Activated CD4-positive, alpha-beta memory T cell treated with anti-CD3 and anti-CD28 coated beads for 36 hours (primary cell): ENCODE measurements at regions not wholly inside any gene's neighbourhood (a gene's known extent, or its start where the extent isn't known, plus 50 kb on each side); places are given as distances from the start of the nearest gene placed in this dataset.
"Not testable (repeated sequence)": the region's sequence is repeated elsewhere in the genome, so short reads cannot be mapped to it uniquely, and the experiment has no call there.

Experiments used
- CTCF ChIA-PET: fragments of 350-600 bp; sonication (Branson Sonifier 250); formaldehyde crosslinking; loops from one replicate; lab custom pipeline; 2021; ENCODE audit warnings: antibody characterized with exemption, inconsistent platforms; lab: Charles Lee
- POLR2A ChIA-PET: fragments of 350-600 bp; sonication (Branson Sonifier 250); formaldehyde crosslinking; loops from one replicate; lab custom pipeline; 2021; ENCODE audit warnings: antibody characterized with exemption; lab: Charles Lee
- DNase-seq: peaks from one replicate; pipeline ENCODE4 v3.0.0-alpha.2; 2020
- H3K27ac Mint-ChIP-seq: one replicate; pipeline ENCODE4 v1.8.0; 2021; ENCODE audit warnings: mixed read lengths
- H3K27me3 Mint-ChIP-seq: one replicate; pipeline ENCODE4 v1.8.0; 2021; ENCODE audit warnings: mixed read lengths
- H3K36me3 Mint-ChIP-seq: one replicate; pipeline ENCODE4 v1.8.0; 2021; ENCODE audit warnings: mixed read lengths
- H3K4me1 Mint-ChIP-seq: one replicate; pipeline ENCODE4 v1.8.0; 2021; ENCODE audit warnings: low read depth, mixed read lengths
- H3K4me3 Mint-ChIP-seq: one replicate; pipeline ENCODE4 v1.8.0; 2021; ENCODE audit warnings: mild to moderate bottlenecking, mixed read lengths
- H3K9me3 Mint-ChIP-seq: one replicate; pipeline ENCODE4 v1.8.0; 2021; ENCODE audit warnings: mixed read lengths
- intact Hi-C: fragments of 100-400 bp; cut with micrococcal nuclease; formaldehyde crosslinking; loops from one replicate; pipeline ENCODE4 v1.15.1; 2023

DNA sequence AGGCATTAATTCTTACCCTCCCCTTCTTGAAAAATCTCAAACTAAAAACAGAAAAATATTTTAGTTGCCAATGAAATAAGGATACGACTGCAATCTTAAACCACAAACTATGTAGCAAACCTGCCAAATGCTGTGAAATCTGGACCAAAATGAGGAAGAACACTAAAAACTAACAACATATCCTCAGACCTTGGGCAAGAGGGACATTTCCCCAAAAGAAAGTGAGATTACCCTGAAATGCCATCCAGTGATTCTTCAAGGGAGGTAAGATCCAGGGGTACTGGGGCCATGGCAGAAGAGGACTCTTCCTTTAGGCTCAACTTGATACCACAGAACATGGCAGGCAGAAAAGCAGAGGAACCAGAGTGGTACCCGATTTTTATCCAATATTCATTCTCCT lies 90.8 kb upstream of the CDC42EP3 start:
- H3K27ac Mint-ChIP-seq, POLR2A ChIA-PET, H3K27me3 Mint-ChIP-seq, H3K4me1 Mint-ChIP-seq, intact Hi-C loops, H3K9me3 Mint-ChIP-seq, H3K4me3 Mint-ChIP-seq, H3K36me3 Mint-ChIP-seq, DNase-seq: not testable (repeated sequence)
- CTCF ChIA-PET, result interaction anchor here (0.7 to 1.1 kb wide), 2 partner anchors 11 to 366 kb away, joined by 3 to 4 read pairs; no protein-coding TSS in a partner anchor

DNA sequence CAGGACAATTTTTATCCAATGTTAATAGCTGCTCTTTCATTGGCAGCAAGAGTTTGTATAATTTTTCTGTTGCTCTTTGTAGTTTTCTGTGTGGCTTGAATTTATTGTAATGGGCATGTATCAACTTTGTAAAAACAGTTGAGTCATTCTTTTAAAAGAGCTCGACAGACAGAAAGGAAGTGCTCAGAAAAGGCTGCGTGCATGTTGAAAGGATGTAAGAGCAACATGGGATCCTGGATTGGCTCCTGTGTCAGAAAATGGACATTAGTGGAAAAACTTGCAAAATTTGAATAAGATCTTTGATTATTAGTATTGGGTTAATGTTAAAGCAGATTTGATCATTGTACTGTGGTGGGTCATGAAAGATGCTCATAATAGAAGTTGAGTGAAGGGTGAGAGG lies 93.3 kb upstream of the CDC42EP3 start:
- Mint-ChIP-seq H3K9me3 (peaks cover 2% of the 10 kb centered on the region), H3K4me3 (no peak overlapping the region), H3K4me1 (peaks cover 6% of the 10 kb centered on the region), H3K27me3 (peaks cover 1% of the 10 kb centered on the region), H3K27ac (no peak overlapping the region), H3K36me3 (no peaks in the 10 kb centered on the region)
- intact Hi-C loops, result no loop called here
- DNase-seq, result no peak
- POLR2A ChIA-PET, result interaction anchor here (0.7 kb wide), 1 partner anchor 108 kb away, joined by 3 read pairs; no protein-coding TSS in a partner anchor
- CTCF ChIA-PET, result no interaction called here

DNA sequence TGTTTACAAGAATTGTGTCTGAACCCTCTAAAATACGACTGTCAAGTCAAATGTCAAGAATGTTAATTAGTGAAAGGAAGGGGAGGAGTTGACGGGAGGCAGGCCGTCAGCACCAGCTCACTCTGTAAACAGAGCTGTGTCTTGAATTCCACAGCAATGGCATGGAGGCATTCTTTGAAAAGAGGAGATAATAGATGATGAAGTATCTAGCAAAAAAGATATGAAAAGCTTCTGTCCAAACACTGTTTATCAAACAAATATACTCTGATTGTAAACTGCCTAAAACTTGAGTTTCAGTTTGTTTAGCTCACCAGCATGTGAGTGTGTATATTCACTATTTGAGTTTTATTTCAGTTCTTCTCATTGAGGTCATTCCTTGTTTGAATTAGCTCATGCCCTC lies 94.7 kb upstream of the CDC42EP3 start:
- peaks cover 6% of the 10 kb centered on the region for H3K4me1 Mint-ChIP-seq

DNA sequence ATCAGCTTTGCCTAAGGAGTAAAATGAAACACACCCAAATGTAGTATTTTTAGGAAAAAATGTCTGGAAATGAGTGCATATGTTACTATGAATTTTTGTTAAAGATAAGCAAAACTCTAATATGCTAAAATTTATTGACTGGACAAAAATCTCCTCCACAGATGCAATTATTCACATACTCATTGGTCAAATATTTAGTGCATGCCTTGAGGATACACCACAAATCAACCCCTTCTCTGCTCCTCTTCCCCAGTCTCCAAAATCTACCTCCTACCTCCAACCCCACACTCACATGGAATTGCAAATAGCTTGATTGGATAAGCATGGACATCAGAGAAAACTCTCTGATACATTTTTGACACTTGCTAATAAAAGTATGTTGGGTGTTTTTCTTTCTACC lies 95.6 kb upstream of the CDC42EP3 start:
- H3K27ac Mint-ChIP-seq, result no peak overlapping the region
- intact Hi-C loops, result no loop called here
- ChIA-PET CTCF (no interaction called here), POLR2A (no interaction called here)
- H3K27me3 Mint-ChIP-seq, result no peaks in the 10 kb centered on the region
- H3K36me3 Mint-ChIP-seq, result no peaks in the 10 kb centered on the region
- DNase-seq, result no peak
- H3K4me3 Mint-ChIP-seq, result no peak overlapping the region
- H3K4me1 Mint-ChIP-seq, result peaks cover 6% of the 10 kb centered on the region
- peaks cover 2% of the 10 kb centered on the region for H3K9me3 Mint-ChIP-seq

More for the DNA sequence above, 94.7 kb upstream of the CDC42EP3 start:
- Mint-ChIP-seq H3K9me3 (peaks cover 2% of the 10 kb centered on the region), H3K27me3 (peaks cover 1% of the 10 kb centered on the region), H3K27ac (no peak overlapping the region), H3K4me3 (no peak overlapping the region), H3K36me3 (no peaks in the 10 kb centered on the region)
- DNase-seq, result no peak
- intact Hi-C loops, result no loop called here
- POLR2A ChIA-PET, result no interaction called here
- CTCF ChIA-PET, result no interaction called here

DNA sequence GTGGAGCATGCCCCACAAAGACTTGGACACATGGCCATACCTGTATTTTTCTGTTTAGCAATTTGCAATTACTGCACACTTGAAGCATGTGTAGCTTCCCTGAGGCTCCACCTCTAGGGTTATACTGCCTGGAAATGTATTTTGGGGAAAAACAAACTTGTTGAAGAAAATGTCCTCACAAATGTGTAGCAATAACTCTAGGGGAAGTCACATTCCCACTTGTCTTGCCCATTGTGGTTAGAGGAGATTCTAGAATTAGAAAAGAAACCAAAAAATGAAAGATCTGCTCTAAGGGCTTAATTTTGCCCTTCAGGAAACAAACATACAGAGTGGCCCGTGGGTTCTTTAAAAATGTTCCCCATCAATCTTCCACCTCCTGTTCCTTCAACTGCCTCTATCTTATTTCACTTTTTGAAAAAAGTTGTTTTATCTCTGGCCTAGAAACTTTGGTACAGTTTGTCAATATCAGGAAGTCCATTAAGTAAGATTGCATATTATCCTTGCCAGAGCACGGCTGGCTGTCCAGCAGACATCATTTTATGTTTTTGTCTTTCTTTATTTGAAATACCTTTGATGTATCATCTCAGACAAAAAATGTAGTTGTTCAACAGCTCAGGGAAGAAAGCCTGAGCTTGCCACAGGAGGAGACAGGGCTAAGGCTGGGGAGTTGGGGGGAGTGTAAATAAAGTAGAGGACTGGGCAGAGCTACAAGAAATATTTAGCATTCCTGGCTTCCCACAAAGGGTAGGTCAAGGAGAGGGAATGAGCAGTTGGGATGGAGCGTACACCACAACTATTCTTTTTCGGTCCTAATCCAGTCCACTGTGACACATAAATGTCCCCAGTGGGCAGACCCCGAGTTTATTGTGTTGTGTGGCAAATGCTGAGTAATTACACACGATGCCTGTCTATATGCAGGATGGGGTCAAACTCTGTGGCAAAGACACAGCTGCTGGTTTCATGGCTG lies 96.8 kb upstream of the CDC42EP3 start:
- H3K27me3 Mint-ChIP-seq, result no peaks in the 10 kb centered on the region
- ChIA-PET CTCF (no interaction called here), POLR2A (no interaction called here)
- intact Hi-C loops, result no loop called here
- H3K27ac Mint-ChIP-seq, result no peak overlapping the region
- H3K36me3 Mint-ChIP-seq, result no peaks in the 10 kb centered on the region
- DNase-seq, result no peak
- H3K4me3 Mint-ChIP-seq, result no peak overlapping the region
- H3K4me1 Mint-ChIP-seq, result peaks cover 6% of the 10 kb centered on the region
- peaks cover 2% of the 10 kb centered on the region for H3K9me3 Mint-ChIP-seq

DNA sequence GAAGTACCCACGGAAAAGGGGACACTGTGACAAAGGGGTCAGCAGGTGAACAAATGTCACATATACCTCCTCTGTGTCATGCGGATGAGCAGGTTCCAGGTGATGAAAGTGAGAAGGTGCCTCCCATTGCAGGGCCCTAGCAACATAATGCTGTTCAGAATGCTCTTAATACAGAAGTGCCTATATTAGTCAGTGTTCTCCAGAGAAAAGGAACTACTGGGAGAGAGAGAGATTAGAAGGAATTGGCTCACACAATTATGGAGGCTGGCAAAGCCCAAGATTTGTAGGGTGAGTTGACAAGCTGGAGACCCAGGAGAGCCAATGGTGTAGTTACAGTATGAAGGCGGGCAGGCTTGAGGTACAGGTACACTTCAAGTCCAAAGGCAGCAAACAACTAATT lies 98.1 kb upstream of the CDC42EP3 start:
- H3K9me3 Mint-ChIP-seq, result peaks cover 3% of the 10 kb centered on the region
- H3K4me3 Mint-ChIP-seq, result no peak overlapping the region
- ChIA-PET CTCF (no interaction called here), POLR2A (no interaction called here)
- peaks cover 3% of the 10 kb centered on the region for H3K4me1 Mint-ChIP-seq
- DNase-seq, result no peak
- intact Hi-C loops, result no loop called here
- H3K36me3 Mint-ChIP-seq, result no peaks in the 10 kb centered on the region
- no peak overlapping the region for H3K27ac Mint-ChIP-seq
- no peaks in the 10 kb centered on the region for H3K27me3 Mint-ChIP-seq

DNA sequence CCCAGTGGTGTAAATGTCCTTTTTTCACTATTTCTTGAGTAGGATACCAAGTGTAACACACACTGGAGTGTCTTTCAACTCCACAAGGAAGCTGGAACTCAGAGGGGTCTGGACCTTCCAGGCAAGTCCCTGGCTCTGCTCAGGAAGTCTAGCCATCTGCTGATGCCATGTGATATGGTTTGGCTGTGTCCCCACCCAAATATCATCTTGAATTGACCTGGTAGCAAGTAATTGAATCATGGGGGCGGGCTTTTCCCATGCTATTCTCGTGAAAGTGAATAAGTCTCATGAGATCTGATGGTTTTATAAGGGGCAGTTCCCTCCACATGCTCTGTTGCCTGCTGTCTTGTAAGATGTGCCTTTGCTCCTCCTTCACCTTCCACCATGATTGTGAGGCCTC lies 99.4 kb upstream of the CDC42EP3 start:
- Mint-ChIP-seq H3K27ac (no peak overlapping the region), H3K27me3 (no peaks in the 10 kb centered on the region), H3K9me3 (peaks cover 6% of the 10 kb centered on the region), H3K36me3 (no peaks in the 10 kb centered on the region), H3K4me3 (no peak overlapping the region), H3K4me1 (no peaks in the 10 kb centered on the region)
- POLR2A ChIA-PET, result interaction anchor here (0.7 kb wide), 1 partner anchor 395 kb away, joined by 5 read pairs; no protein-coding TSS in a partner anchor
- intact Hi-C loops, result no loop called here
- DNase-seq, result no peak
- CTCF ChIA-PET, result no interaction called here

DNA sequence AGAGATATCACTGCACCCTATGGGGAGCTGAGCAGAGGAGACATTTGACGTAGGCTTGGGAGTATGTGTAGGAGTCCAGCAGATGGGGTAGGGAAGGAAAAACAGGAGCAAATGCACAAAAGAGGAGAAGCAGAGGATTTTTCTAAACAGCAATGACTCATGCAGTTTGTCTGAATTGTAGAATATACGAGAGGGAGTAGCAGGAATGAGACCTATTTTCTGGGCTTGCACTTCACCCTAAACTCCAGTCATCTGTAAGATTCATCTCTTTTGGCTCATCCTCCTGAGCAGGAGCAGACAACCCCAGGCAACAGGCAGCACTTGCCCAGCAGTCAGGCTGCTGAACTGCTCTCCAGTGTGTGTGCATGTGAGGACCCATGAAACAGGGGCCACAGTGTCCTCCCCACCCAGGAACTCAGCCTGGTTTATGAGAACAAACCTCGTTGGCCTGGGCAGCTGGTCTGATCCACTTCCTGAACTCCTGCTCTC lies 100.2 kb upstream of the CDC42EP3 start:
- no peak overlapping the region for H3K27ac Mint-ChIP-seq
- ChIA-PET CTCF (no interaction called here), POLR2A (no interaction called here)
- intact Hi-C loops, result no loop called here
- peaks cover 4% of the 10 kb centered on the region for H3K9me3 Mint-ChIP-seq
- H3K36me3 Mint-ChIP-seq, result no peaks in the 10 kb centered on the region
- DNase-seq, result no peak
- no peak overlapping the region for H3K4me3 Mint-ChIP-seq
- no peaks in the 10 kb centered on the region for H3K27me3 Mint-ChIP-seq
- H3K4me1 Mint-ChIP-seq, result no peaks in the 10 kb centered on the region

DNA sequence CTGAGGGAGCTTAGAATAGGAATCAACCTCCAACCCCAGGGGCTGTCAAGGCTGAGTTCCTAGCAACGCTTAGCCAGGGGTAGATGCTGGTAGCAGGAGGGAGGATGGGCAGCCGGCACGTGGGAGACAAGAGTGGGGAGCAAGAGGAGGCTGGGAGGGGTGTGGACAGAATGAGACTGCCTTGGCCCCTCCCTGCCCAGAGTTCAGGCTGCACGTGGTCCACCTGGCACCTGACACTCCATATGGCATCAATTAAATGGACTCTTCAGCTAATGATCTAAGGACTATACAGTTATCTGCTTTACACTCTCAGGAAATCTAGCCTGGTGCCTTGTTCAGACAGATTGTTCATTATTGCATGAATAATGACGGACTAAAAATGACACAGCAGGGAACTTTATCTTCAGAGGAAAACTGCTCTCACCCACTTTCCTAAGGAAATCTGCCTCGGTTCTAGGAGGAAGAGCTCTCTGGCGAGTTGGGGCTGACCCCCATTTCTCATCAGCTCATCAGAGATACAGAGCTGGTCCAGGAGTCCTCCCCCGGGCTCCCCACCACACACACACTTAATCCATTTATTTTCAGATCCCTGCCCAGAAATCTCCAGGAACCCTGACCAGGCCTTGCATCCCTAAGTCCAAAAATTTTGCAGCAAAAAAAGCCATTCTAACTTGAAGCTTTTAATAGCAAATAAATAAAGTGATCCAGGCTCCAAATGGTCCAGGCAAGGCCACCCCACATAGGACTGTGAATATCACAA lies 102.1 kb upstream of the CDC42EP3 start:
- DNase-seq, result no peak
- Mint-ChIP-seq H3K27me3 (no peaks in the 10 kb centered on the region), H3K36me3 (no peaks in the 10 kb centered on the region), H3K4me3 (no peak overlapping the region), H3K4me1 (no peaks in the 10 kb centered on the region), H3K9me3 (peaks cover 4% of the 10 kb centered on the region), H3K27ac (no peak overlapping the region)
- intact Hi-C loops, result no loop called here
- POLR2A ChIA-PET, result no interaction called here
- CTCF ChIA-PET, result interaction anchor here (1.3 kb wide), 1 partner anchor 12 kb away, joined by 3 read pairs; no protein-coding TSS in a partner anchor

DNA sequence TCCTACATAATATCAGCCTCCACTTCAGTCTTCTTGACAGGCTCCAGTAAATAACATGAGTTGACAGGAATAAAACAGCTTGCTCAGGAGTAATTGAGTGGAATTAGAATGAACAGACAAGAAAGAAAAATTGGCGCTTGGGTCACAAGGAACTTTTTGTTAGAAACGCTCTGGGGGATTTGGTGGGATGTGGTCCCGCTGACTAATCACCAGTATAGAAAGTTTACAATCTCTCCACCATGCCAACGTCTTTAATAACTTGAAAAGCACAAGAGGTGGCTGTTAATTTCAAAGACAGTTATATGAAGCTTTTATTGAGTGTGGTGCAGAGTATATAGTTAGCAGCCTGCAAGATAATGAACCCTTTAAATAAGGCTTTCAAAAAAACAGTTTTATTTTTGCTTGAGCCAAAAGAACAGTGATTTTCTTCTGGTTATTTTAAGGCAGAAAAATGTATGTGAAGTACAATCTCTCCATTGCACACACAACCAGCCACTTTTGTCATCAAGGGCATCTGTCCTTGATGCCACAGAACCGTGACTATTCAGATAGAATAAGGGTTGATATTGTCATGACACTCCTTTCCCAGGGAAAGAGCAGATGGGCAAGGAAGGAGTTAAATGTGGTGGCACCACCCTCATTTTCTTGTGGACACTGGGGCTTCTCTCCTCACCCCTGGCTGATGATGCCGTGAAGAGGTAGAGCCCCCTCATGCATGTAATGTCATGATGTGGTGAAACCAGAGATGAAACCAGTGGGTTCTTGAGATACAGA lies 102.9 kb upstream of the CDC42EP3 start:
- H3K27ac Mint-ChIP-seq, H3K27me3 Mint-ChIP-seq, DNase-seq, POLR2A ChIA-PET, H3K4me3 Mint-ChIP-seq, H3K4me1 Mint-ChIP-seq, H3K36me3 Mint-ChIP-seq, H3K9me3 Mint-ChIP-seq, intact Hi-C loops: not testable (repeated sequence)
- CTCF ChIA-PET, result interaction anchor here (1.3 kb wide), 1 partner anchor 13 kb away, joined by 3 read pairs; no protein-coding TSS in a partner anchor

DNA sequence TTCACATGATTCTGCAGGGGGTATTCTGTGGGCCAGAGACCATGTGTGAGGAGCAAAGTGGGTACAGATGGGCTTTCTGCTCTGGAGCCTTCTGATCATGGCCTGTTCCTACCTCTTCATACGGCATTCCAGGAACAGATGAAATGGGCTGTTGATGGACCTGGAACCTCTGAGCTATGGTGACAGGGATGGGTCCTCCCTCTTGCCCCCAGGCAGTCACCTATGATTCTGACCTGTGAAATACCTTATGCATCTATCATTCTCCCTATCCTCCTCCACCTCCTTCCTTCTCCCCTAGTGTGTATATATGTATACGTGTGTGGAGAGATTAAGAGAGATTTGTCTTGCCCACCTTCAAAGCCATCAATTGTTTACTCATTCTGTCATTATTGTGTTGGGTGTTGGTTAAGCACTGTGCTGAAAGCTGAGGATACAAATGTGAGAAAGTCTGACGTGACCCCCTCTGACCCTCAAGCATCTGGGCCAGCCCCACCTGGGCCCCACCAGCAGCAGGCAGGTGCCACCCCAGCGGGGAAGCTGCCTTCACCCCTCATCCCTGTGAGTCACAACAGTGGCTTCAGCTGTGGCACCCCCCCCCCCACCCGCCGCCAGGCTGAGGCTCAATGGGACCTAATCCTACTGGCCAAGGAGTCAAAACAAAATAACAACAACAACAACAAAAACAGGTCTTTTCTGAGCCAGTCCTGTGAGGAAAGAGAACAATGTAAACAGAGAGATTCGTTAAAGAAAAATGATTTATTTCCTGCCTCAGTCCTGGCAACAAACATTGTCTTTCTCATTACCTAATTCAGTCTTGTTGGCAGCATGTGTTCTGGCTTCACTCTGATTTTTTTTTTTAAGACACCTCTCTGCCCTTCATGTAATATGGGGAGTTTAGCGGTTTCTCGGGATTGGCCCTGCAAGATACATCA lies 103.8 kb upstream of the CDC42EP3 start:
- Mint-ChIP-seq H3K4me3 (no peak overlapping the region), H3K9me3 (peaks cover 4% of the 10 kb centered on the region), H3K4me1 (no peaks in the 10 kb centered on the region), H3K27me3 (no peaks in the 10 kb centered on the region), H3K36me3 (no peaks in the 10 kb centered on the region), H3K27ac (no peak overlapping the region)
- no peak for DNase-seq
- ChIA-PET POLR2A (no interaction called here), CTCF (no interaction called here)
- intact Hi-C loops, result no loop called here
